NCI-H82 treated with DMSO at 0.1 percent for 48 hours (cell line): ENCODE measurements at regions not wholly inside any gene's neighbourhood (a gene's known extent, or its start where the extent isn't known, plus 50 kb on each side); places are given as distances from the start of the nearest gene placed in this dataset.

ENCODE experiments used
- DNase-seq: peaks from one replicate; lab custom pipeline; 2025; ENCODE audit not compliant: unreplicated experiment; lab: John Stamatoyannopoulos, UW

- DNase-seq, result no peak
Observed at GRCh38 chr5:11955331-11955730, 51.1 kb upstream of the CTNND2 start.
